ENCODE measurements at regions not wholly inside any gene's neighbourhood (a gene's known extent, or its start where the extent isn't known, plus 50 kb on each side); places are given as distances from the start of the nearest gene placed in this dataset.

- 0% methylated on average over 2 of the region's 2 CpGs for WGBS (ENCODE audit: insufficient coverage, insufficient replicate concordance, low lambda C conversion rate, missing lambda C conversion rate)
Measured at GRCh38 chr2:126449677-126450076, 206.3 kb upstream of the GYPC start.

GRCh38 chr2:126463892-126464674 is 191.9 kb upstream of the GYPC start:
- intact Hi-C loops (cut with micrococcal nuclease; ENCODE audit: unreplicated experiment) = no loop called here

More at GRCh38 chr2:126449677-126450076, 206.3 kb upstream of the GYPC start:
- BruUV-seq (replicated peaks) = no TSS peak
- ATAC-seq (peak; percentile 86), DNase-seq (ENCODE audit: low read depth, low spot score) (no peak), FAIRE-seq (no peak)
- Histone ChIP-seq H3K4me3 (no peak overlapping the region), H3K4me2 (ENCODE audit: control insufficient read depth, insufficient read depth) (no peak overlapping the region), H3K4me1 (ENCODE audit: control insufficient read depth, insufficient read depth, low read length) (no peaks in the 10 kb centered on the region), H3K27ac (ENCODE audit: control insufficient read depth, insufficient read depth) (no peak overlapping the region), H4K20me1 (ENCODE audit: control insufficient read depth, insufficient read depth) (no peaks in the 10 kb centered on the region), H3K36me3 (ENCODE audit: control insufficient read depth in 2 of 2, insufficient read depth in 2 of 2, low read length in 1 of 2) (no peaks in the 10 kb centered on the region), H3K9ac (ENCODE audit: control insufficient read depth, insufficient read depth, low read length) (no peak overlapping the region), H3K9me3 (replicated peaks; ENCODE audit: control insufficient read depth, insufficient read depth, low read length) (no peaks in the 10 kb centered on the region), H3K27me3 (replicated peaks in 1 of 2; ENCODE audit: control insufficient read depth in 2 of 2, insufficient read depth in 2 of 2, low read length in 1 of 2) (no peaks in the 10 kb centered on the region), H3K79me2 (ENCODE audit: control insufficient read depth, insufficient read depth, low read length) (no peaks in the 10 kb centered on the region), H2AFZ (ENCODE audit: control insufficient read depth, low read depth, low read length) (no peak overlapping the region)
- ChIA-PET RAD21 (ENCODE audit: unreplicated experiment) (no interaction called here), SMC1A (ENCODE audit: uncharacterized antibody, unreplicated experiment) (interaction anchor here (1.0 kb wide), 1 partner anchor 18 kb away, joined by 3 read pairs; no protein-coding TSS in a partner anchor), CTCF (interaction anchor here (0.6 kb wide), 1 partner anchor 84 kb away, joined by 3 read pairs; no protein-coding TSS in a partner anchor), POLR2A (no interaction called here)
- intact Hi-C loops (cut with micrococcal nuclease; ENCODE audit: unreplicated experiment) (no loop called here), in situ Hi-C loops (cut with MboI) (no loop called here)
- TF ChIP-seq SUZ12 (IDR thresholded peaks at IDR 0.05; ENCODE audit: unreplicated experiment) (no peak), ZBED1 (IDR thresholded peaks at IDR 0.05; ENCODE audit: borderline replicate concordance) (no peak), DPF2 (IDR thresholded peaks at IDR 0.05) (0 out of 2 replicates have a peak, but pooled peaks have one; percentile 17), SIN3A (IDR thresholded peaks at IDR 0.05; ENCODE audit: low read depth, low read length) (no peak), USF1 (IDR thresholded peaks at IDR 0.05; ENCODE audit: borderline replicate concordance, extremely low read length, insufficient read depth, low read depth, low read length) (no peak), NR2F1 (conservative IDR thresholded peaks at IDR 0.05) (no peak), IKZF2 (IDR thresholded peaks at IDR 0.05) (0 out of 4 replicates have a peak, but pooled peaks of 1 of the 2 experiments have one; percentile 10), SPI1 (IDR thresholded peaks at IDR 0.05; ENCODE audit: borderline replicate concordance, insufficient read depth, low read depth, low read length) (peak; percentile 71; the same call in 1 of the 2 replicates), IRF4 (IDR thresholded peaks at IDR 0.05; ENCODE audit: low read depth, low read length) (no peak)

More at GRCh38 chr2:126463892-126464674, 191.9 kb upstream of the GYPC start:
- H3K79me2 ChIP-seq (ENCODE audit: control insufficient read depth, insufficient read depth, low read length) = no peaks in the 10 kb centered on the region
- H2AFZ ChIP-seq (ENCODE audit: control insufficient read depth, low read depth, low read length) = no peak overlapping the region
- ChIA-PET SMC1A (ENCODE audit: uncharacterized antibody, unreplicated experiment) (no interaction called here), RAD21 (ENCODE audit: unreplicated experiment) (no interaction called here), POLR2A (no interaction called here), CTCF (no interaction called here)
- no peak overlapping the region for H3K4me2 ChIP-seq (ENCODE audit: control insufficient read depth, insufficient read depth)
- FAIRE-seq (no peak), DNase-seq (ENCODE audit: low read depth, low spot score) (no peak), ATAC-seq (no peak)
- no peak overlapping the region for H3K9ac ChIP-seq (ENCODE audit: control insufficient read depth, insufficient read depth, low read length)
- no TSS peak for BruUV-seq (replicated peaks)
- H3K27ac ChIP-seq (ENCODE audit: control insufficient read depth, insufficient read depth) = no peak overlapping the region
- no peaks in the 10 kb centered on the region for H3K9me3 ChIP-seq (replicated peaks; ENCODE audit: control insufficient read depth, insufficient read depth, low read length)
- no peaks in the 10 kb centered on the region for H4K20me1 ChIP-seq (ENCODE audit: control insufficient read depth, insufficient read depth)
- peaks cover 4% of the 10 kb centered on the region; the same call in 1 of the 2 replicates for H3K4me1 ChIP-seq (ENCODE audit: control insufficient read depth, insufficient read depth, low read length)
- H3K27me3 ChIP-seq (replicated peaks in 1 of 2; ENCODE audit: control insufficient read depth in 2 of 2, insufficient read depth in 2 of 2, low read length in 1 of 2) = no peaks in the 10 kb centered on the region
- H3K36me3 ChIP-seq (ENCODE audit: control insufficient read depth in 2 of 2, insufficient read depth in 2 of 2, low read length in 1 of 2) = no peaks in the 10 kb centered on the region
- 48% methylated on average over 8 of the region's 8 CpGs for WGBS (ENCODE audit: insufficient coverage, insufficient replicate concordance, low lambda C conversion rate, missing lambda C conversion rate)
- in situ Hi-C loops (cut with MboI) = no loop called here
- no peak overlapping the region for H3K4me3 ChIP-seq
- TF ChIP-seq KAT2A (conservative IDR thresholded peaks at IDR 0.05; ENCODE audit: control insufficient read depth, low read depth, low read length) (no peak), NFXL1 (IDR thresholded peaks at IDR 0.05; ENCODE audit: borderline replicate concordance) (no peak)

Data from GM12878 (cell line).